ENCODE measurements at regions not wholly inside any gene's neighbourhood (a gene's known extent, or its start where the extent isn't known, plus 50 kb on each side); places are given as distances from the start of the nearest gene placed in this dataset.

- H3K4me1 ChIP-seq: peaks cover 6 to 19% (median 14%) of the 10 kb centered on the region in 4 donors
- WGBS, 5 donors: 89 to 96% (median 93%) methylated on average over 11 of the region's 11 CpGs
Measured at GRCh38 chr10:28986117-28986792, 302.6 kb upstream of the LYZL1 start.

GRCh38 chr10:28986856-28987255 lies 302.0 kb upstream of the LYZL1 start:
- H3K4me3 ChIP-seq: no peak overlapping the region
- DNase-seq: no peak
- H3K27me3 ChIP-seq: no peaks in the 10 kb centered on the region
- H3K27ac ChIP-seq: no peak overlapping the region
- TF ChIP-seq POLR2AphosphoS5 (IDR thresholded peaks at IDR 0.05) (no peak), POLR2A (IDR thresholded peaks at IDR 0.05) (no peak), EP300 (IDR thresholded peaks at IDR 0.05) (no peak), CTCF (IDR thresholded peaks at IDR 0.05) (no peak)
- H3K9me3 ChIP-seq: no peaks in the 10 kb centered on the region
- WGBS, 5 donors: 75 to 99% (median 97%) methylated on average over 3 of the region's 3 CpGs
- intact Hi-C loops (cut with DNase I; ENCODE audit: low total_unique reads): no loop called here
- peaks cover 6 to 24% (median 14%) of the 10 kb centered on the region in 4 donors for H3K4me1 ChIP-seq
- H3K36me3 ChIP-seq: no peaks in the 10 kb centered on the region

More at GRCh38 chr10:28986117-28986792, 302.6 kb upstream of the LYZL1 start:
- intact Hi-C loops (cut with DNase I; ENCODE audit: low total_unique reads): no loop called here
- no peaks in the 10 kb centered on the region for H3K27me3 ChIP-seq
- no peak overlapping the region for H3K4me3 ChIP-seq
- H3K36me3 ChIP-seq: no peaks in the 10 kb centered on the region
- DNase-seq: no peak
- TF ChIP-seq EP300 (IDR thresholded peaks at IDR 0.05): no peak
- no peak for TF ChIP-seq POLR2A (IDR thresholded peaks at IDR 0.05)
- TF ChIP-seq CTCF (IDR thresholded peaks at IDR 0.05): no peak
- TF ChIP-seq POLR2AphosphoS5 (IDR thresholded peaks at IDR 0.05): no peak
- H3K27ac ChIP-seq: no peak overlapping the region
- H3K9me3 ChIP-seq: no peaks in the 10 kb centered on the region

GRCh38 chr10:28987555-28988320 lies 301.1 kb upstream of the LYZL1 start:
- no peaks in the 10 kb centered on the region for H3K27me3 ChIP-seq
- H3K9me3 ChIP-seq: no peaks in the 10 kb centered on the region
- peaks cover 6 to 24% (median 14%) of the 10 kb centered on the region in 4 donors for H3K4me1 ChIP-seq
- no peaks in the 10 kb centered on the region for H3K36me3 ChIP-seq
- H3K27ac ChIP-seq: no peak overlapping the region
- intact Hi-C loops (cut with DNase I; ENCODE audit: low total_unique reads): no loop called here
- TF ChIP-seq POLR2A (IDR thresholded peaks at IDR 0.05) (no peak), EP300 (IDR thresholded peaks at IDR 0.05) (no peak), POLR2AphosphoS5 (IDR thresholded peaks at IDR 0.05) (no peak), CTCF (IDR thresholded peaks at IDR 0.05) (no peak)
- no peak overlapping the region for H3K4me3 ChIP-seq
- WGBS, 5 donors: 85 to 91% (median 87%) methylated on average over 14 of the region's 14 CpGs
- DNase-seq: no peak

GRCh38 chr10:28988980-28989379 lies 299.9 kb upstream of the LYZL1 start:
- TF ChIP-seq CTCF (IDR thresholded peaks at IDR 0.05) (no peak), POLR2A (IDR thresholded peaks at IDR 0.05) (no peak), EP300 (IDR thresholded peaks at IDR 0.05) (no peak), POLR2AphosphoS5 (IDR thresholded peaks at IDR 0.05) (no peak)
- H3K9me3 ChIP-seq: no peaks in the 10 kb centered on the region
- 90 to 96% (median 93%) methylated on average over 6 of the region's 6 CpGs for whole genome bisulfite sequencing, 5 donors
- no peaks in the 10 kb centered on the region for H3K27me3 ChIP-seq
- peaks cover 6 to 23% (median 12%) of the 10 kb centered on the region in 4 donors for H3K4me1 ChIP-seq
- H3K4me3 ChIP-seq: no peak overlapping the region
- H3K27ac ChIP-seq: no peak overlapping the region
- no peak for DNase-seq
- intact Hi-C loops (cut with DNase I; ENCODE audit: low total_unique reads): no loop called here
- H3K36me3 ChIP-seq: no peaks in the 10 kb centered on the region

All from stomach (tissue), 8 donors.